HepG2 (cell line): ENCODE measurements at regions not wholly inside any gene's neighbourhood (a gene's known extent, or its start where the extent isn't known, plus 50 kb on each side); places are given as distances from the start of the nearest gene placed in this dataset.
A peak's percentile ranks its signal among the peaks of the same experiment; 100 is the strongest.

Source experiments
- DRAP1 ChIP-seq: IDR thresholded peaks from 2 replicates; pipeline ENCODE4 v1.6.1; 2016; ENCODE audit warnings: missing genetic modification reagents, missing compliant biosample characterization
- ELF1 ChIP-seq: sonication (generic); formaldehyde crosslinking; IDR thresholded peaks from 2 replicates; pipeline ENCODE4 v1.4.0; 2020; ENCODE audit warnings: missing genetic modification reagents
- GFI1 ChIP-seq: sonication (generic); formaldehyde crosslinking; IDR thresholded peaks from 2 replicates; pipeline ENCODE4 v1.5.0; 2020; ENCODE audit warnings: missing genetic modification reagents, mild to moderate bottlenecking, borderline replicate concordance
- GTF2F1 ChIP-seq: fragments of 150-350 bp; IDR thresholded peaks from 2 replicates; pipeline ENCODE4 v1.6.1; 2014; ENCODE audit warnings: low read length
- HDAC2 ChIP-seq: sonication (generic); formaldehyde crosslinking; IDR thresholded peaks from 2 replicates; pipeline ENCODE4 v1.4.0; 2020; ENCODE audit warnings: missing genetic modification reagents
- KDM4B ChIP-seq: sonication (generic); formaldehyde crosslinking; IDR thresholded peaks from 2 replicates; pipeline ENCODE4 v1.4.0; 2020; ENCODE audit warnings: missing genetic modification reagents
- MAX ChIP-seq: IDR thresholded peaks from 2 replicates; pipeline ENCODE4 v1.6.1; 2012; ENCODE audit warnings: inconsistent platforms
- MBD4 ChIP-seq: IDR thresholded peaks from 2 replicates; pipeline ENCODE4 v1.6.1; 2012; ENCODE audit warnings: low read length, inconsistent platforms, borderline replicate concordance
- MED8 ChIP-seq: sonication (generic); formaldehyde crosslinking; IDR thresholded peaks from 2 replicates; pipeline ENCODE4 v1.8.1; 2023; ENCODE audit warnings: mild to moderate bottlenecking, missing genetic modification reagents; ENCODE audit not compliant: insufficient replicate concordance
- NFYC ChIP-seq: IDR thresholded peaks from 2 replicates; pipeline ENCODE4 v1.6.1; 2016; ENCODE audit warnings: missing genetic modification reagents, missing compliant biosample characterization
- POLR2AphosphoS5 ChIP-seq: IDR thresholded peaks from 2 replicates; pipeline ENCODE4 v1.6.1; 2012; ENCODE audit warnings: low read depth, low read length
- POLR2G ChIP-seq: fragments of 200-400 bp; formaldehyde crosslinking; IDR thresholded peaks from 2 replicates; pipeline ENCODE4 v1.6.1; 2018; ENCODE audit warnings: mild to moderate bottlenecking, low read depth, low read length, moderate library complexity
- RBM22 ChIP-seq: fragments of 200-400 bp; formaldehyde crosslinking; optimal IDR thresholded peaks from 2 replicates; pipeline ENCODE3; 2017; ENCODE audit warnings: mild to moderate bottlenecking, low read length, moderate library complexity
- RFXAP ChIP-seq: sonication (generic); formaldehyde crosslinking; IDR thresholded peaks from 2 replicates; pipeline ENCODE4 v1.4.0; 2020; ENCODE audit warnings: missing genetic modification reagents, borderline replicate concordance
- SNAPC5 ChIP-seq: sonication (generic); formaldehyde crosslinking; IDR thresholded peaks from 2 replicates; pipeline ENCODE4 v1.8.1; 2023; ENCODE audit warnings: mild to moderate bottlenecking, missing genetic modification reagents, borderline replicate concordance
- TGIF2 ChIP-seq: IDR thresholded peaks from 2 replicates; pipeline ENCODE4 v1.6.1; 2016; ENCODE audit warnings: control low read depth, missing compliant biosample characterization
- THAP11 ChIP-seq: IDR thresholded peaks from 2 replicates; pipeline ENCODE4 v1.6.1; 2016; ENCODE audit warnings: missing biosample characterization, missing genetic modification reagents
- TP53 ChIP-seq: sonication (generic); formaldehyde crosslinking; conservative IDR thresholded peaks from 2 replicates; pipeline ENCODE4 v1.4.0; 2020; ENCODE audit warnings: missing genetic modification reagents
- ZFP82 ChIP-seq: sonication (generic); formaldehyde crosslinking; IDR thresholded peaks from 2 replicates; pipeline ENCODE4 v1.5.1; 2020; ENCODE audit warnings: mild to moderate bottlenecking, missing genetic modification reagents, borderline replicate concordance
- ZNF12 ChIP-seq: sonication (generic); formaldehyde crosslinking; IDR thresholded peaks from 2 replicates; pipeline ENCODE4 v1.5.0; 2020; ENCODE audit warnings: missing genetic modification reagents
- ZNF639 ChIP-seq: conservative IDR thresholded peaks from 2 replicates; pipeline ENCODE4 v1.6.1; 2018; ENCODE audit warnings: missing genetic modification reagents
- ZNF740 ChIP-seq: sonication (generic); formaldehyde crosslinking; IDR thresholded peaks from 2 replicates; pipeline ENCODE4 v1.4.0; 2020; ENCODE audit warnings: missing genetic modification reagents
- ZNF800 ChIP-seq: sonication (generic); formaldehyde crosslinking; IDR thresholded peaks from 2 replicates; pipeline ENCODE4 v1.4.0; 2020; ENCODE audit warnings: missing genetic modification reagents

- TF ChIP-seq GFI1 (CRISPR knock-in tag) (peak; percentile 27; the same call in 1 of the 2 replicates), SNAPC5 (CRISPR knock-in tag) (peak; percentile 99), ZNF740 (CRISPR knock-in tag) (peak; percentile 90), GTF2F1 (peak; percentile 95), THAP11 (CRISPR knock-in tag) (peak; percentile 63; the same call in 1 of the 2 replicates), TP53 (CRISPR knock-in tag) (0 out of 2 replicates have a peak, but pooled peaks have one; percentile 25), POLR2AphosphoS5 (peak; percentile 94), RBM22 (peak; percentile 60), POLR2G (peak; percentile 94), RFXAP (peak; percentile 38; the same call in 1 of the 2 replicates), NFYC (CRISPR knock-in tag) (peak; percentile 49; the same call in 1 of the 2 replicates), MAX (peak; percentile 21; the same call in 1 of the 2 replicates), DRAP1 (CRISPR knock-in tag) (peak; percentile 72; the same call in 1 of the 2 replicates), MBD4 (0 out of 2 replicates have a peak, but pooled peaks have one; percentile 80), KDM4B (CRISPR knock-in tag) (peak; percentile 43; the same call in 1 of the 2 replicates), ZFP82 (peak; percentile 48; the same call in 1 of the 2 replicates), ZNF639 (CRISPR knock-in tag) (peak; percentile 61; the same call in 1 of the 2 replicates), TGIF2 (CRISPR knock-in tag) (peak; percentile 29; the same call in 1 of the 2 replicates), ZNF800 (peak; percentile 56; the same call in 1 of the 2 replicates), ELF1 (CRISPR knock-in tag) (0 out of 2 replicates have a peak, but pooled peaks have one; percentile 15), ZNF12 (peak; percentile 70), MED8 (peak; percentile 92), HDAC2 (CRISPR knock-in tag) (peak; percentile 34; the same call in 1 of the 2 replicates)
These were observed 158.3 kb upstream of the NOTCH2NLA start (continued) for GRCh38 chr1:146386851-146387749.
